ENCODE measurements at regions not wholly inside any gene's neighbourhood (a gene's known extent, or its start where the extent isn't known, plus 50 kb on each side); places are given as distances from the start of the nearest gene placed in this dataset.

GRCh38 chr11:10925149-10925926, 67.5 kb upstream of the ZBED5 start:
- TF ChIP-seq CTCF (IDR thresholded peaks at IDR 0.05) (no peak), POLR2A (IDR thresholded peaks at IDR 0.05) (no peak)
